ENCODE measurements at regions not wholly inside any gene's neighbourhood (a gene's known extent, or its start where the extent isn't known, plus 50 kb on each side); places are given as distances from the start of the nearest gene placed in this dataset.

DNA sequence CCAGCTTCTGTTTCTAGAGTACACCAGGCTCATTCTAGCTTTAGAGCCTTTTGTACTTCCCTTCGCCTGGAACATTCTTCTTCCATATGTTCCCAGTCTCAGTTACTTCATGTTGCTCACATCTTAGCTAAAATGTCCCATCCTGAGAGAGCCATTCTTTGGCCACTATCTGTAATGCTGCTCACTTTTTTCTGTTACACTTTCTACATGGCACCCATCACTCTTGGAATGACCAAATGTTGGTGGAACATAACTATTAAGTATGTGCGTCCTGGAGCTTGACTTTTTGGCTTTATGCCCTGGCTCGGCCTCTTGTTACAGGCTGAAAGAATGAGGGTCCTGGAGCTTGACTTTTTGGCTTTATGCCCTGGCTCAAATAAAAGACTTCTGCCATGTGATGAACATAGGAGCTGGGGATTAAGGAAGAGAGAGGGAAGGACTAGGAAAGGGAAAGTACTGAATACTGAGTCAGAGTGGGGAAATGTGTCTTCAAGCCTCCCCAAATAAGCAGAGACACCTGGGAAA, 442.9 kb upstream of the ATP2B1 start:
- Histone ChIP-seq H2AFZ (ENCODE audit: low read length) (no peak overlapping the region), H3K9me2 (replicated peaks; ENCODE audit: insufficient read depth, low read length) (no peaks in the 10 kb centered on the region), H4K20me1 (ENCODE audit: insufficient read depth, low read length) (no peaks in the 10 kb centered on the region), H3K4me3 (ENCODE audit: low read length) (no peak overlapping the region), H3K27ac (ENCODE audit: low read length) (no peak overlapping the region), H3K4me2 (ENCODE audit: low read depth, low read length) (no peak overlapping the region), H3F3A (ENCODE audit: insufficient read depth, low read length) (no peaks in the 10 kb centered on the region), H3K79me2 (ENCODE audit: low read length) (no peaks in the 10 kb centered on the region), H3K4me1 (ENCODE audit: low read length) (no peaks in the 10 kb centered on the region), H3K9ac (ENCODE audit: low read length) (no peak overlapping the region), H3K27me3 (replicated peaks; ENCODE audit: insufficient read depth, low read length) (no peaks in the 10 kb centered on the region), H3K9me3 (replicated peaks; ENCODE audit: insufficient read depth, low read length) (no peaks in the 10 kb centered on the region), H3K36me3 (replicated peaks; ENCODE audit: insufficient read depth, low read length) (no peaks in the 10 kb centered on the region)
- no peak for TF ChIP-seq EZH2 (optimal IDR thresholded peaks at IDR 0.05; ENCODE audit: low read depth, low read length)
- no peak for TF ChIP-seq CTCF (IDR thresholded peaks at IDR 0.05; ENCODE audit: low read length)
- TF ChIP-seq EZH2phosphoT487 (IDR thresholded peaks at IDR 0.05; ENCODE audit: low read length): no peak
- DNase-seq: no peak

- DNase-seq: no peak
- H3K36me3 ChIP-seq (replicated peaks; ENCODE audit: insufficient read depth, low read length): no peaks in the 10 kb centered on the region
- H3K27me3 ChIP-seq (replicated peaks; ENCODE audit: insufficient read depth, low read length): no peaks in the 10 kb centered on the region
- H3K4me1 ChIP-seq (ENCODE audit: low read length): no peaks in the 10 kb centered on the region
- no peaks in the 10 kb centered on the region for H4K20me1 ChIP-seq (ENCODE audit: insufficient read depth, low read length)
- TF ChIP-seq EZH2 (optimal IDR thresholded peaks at IDR 0.05; ENCODE audit: low read depth, low read length) (no peak), CTCF (IDR thresholded peaks at IDR 0.05; ENCODE audit: low read length) (no peak), EZH2phosphoT487 (IDR thresholded peaks at IDR 0.05; ENCODE audit: low read length) (no peak)
- no peak overlapping the region for H3K27ac ChIP-seq (ENCODE audit: low read length)
- no peaks in the 10 kb centered on the region for H3F3A ChIP-seq (ENCODE audit: insufficient read depth, low read length)
- H3K79me2 ChIP-seq (ENCODE audit: low read length): no peaks in the 10 kb centered on the region
- no peak overlapping the region for H3K9ac ChIP-seq (ENCODE audit: low read length)
- no peak overlapping the region for H2AFZ ChIP-seq (ENCODE audit: low read length)
- no peak overlapping the region for H3K4me2 ChIP-seq (ENCODE audit: low read depth, low read length)
- no peaks in the 10 kb centered on the region for H3K9me3 ChIP-seq (replicated peaks; ENCODE audit: insufficient read depth, low read length)
- no peaks in the 10 kb centered on the region for H3K9me2 ChIP-seq (replicated peaks; ENCODE audit: insufficient read depth, low read length)
- H3K4me3 ChIP-seq (ENCODE audit: low read length): no peak overlapping the region
Measured at GRCh38 chr12:90149453-90149852, 440.8 kb upstream of the ATP2B1 start.

GRCh38 chr12:90129366-90130030, 420.9 kb upstream of the ATP2B1 start:
- no peaks in the 10 kb centered on the region for H3K9me2 ChIP-seq (replicated peaks; ENCODE audit: insufficient read depth, low read length)
- H3K27me3 ChIP-seq (replicated peaks; ENCODE audit: insufficient read depth, low read length): no peaks in the 10 kb centered on the region
- DNase-seq: no peak
- no peak overlapping the region for H3K4me3 ChIP-seq (ENCODE audit: low read length)
- no peaks in the 10 kb centered on the region for H3K9me3 ChIP-seq (replicated peaks; ENCODE audit: insufficient read depth, low read length)
- H3K4me1 ChIP-seq (ENCODE audit: low read length): no peaks in the 10 kb centered on the region; the same call in 1 of the 2 replicates
- H2AFZ ChIP-seq (ENCODE audit: low read length): no peak overlapping the region
- H4K20me1 ChIP-seq (ENCODE audit: insufficient read depth, low read length): no peaks in the 10 kb centered on the region
- H3K79me2 ChIP-seq (ENCODE audit: low read length): no peaks in the 10 kb centered on the region
- no peak overlapping the region for H3K27ac ChIP-seq (ENCODE audit: low read length)
- no peak for TF ChIP-seq CTCF (IDR thresholded peaks at IDR 0.05; ENCODE audit: low read length)
- TF ChIP-seq EZH2 (optimal IDR thresholded peaks at IDR 0.05; ENCODE audit: low read depth, low read length): no peak
- no peak for TF ChIP-seq EZH2phosphoT487 (IDR thresholded peaks at IDR 0.05; ENCODE audit: low read length)
- no peaks in the 10 kb centered on the region for H3K36me3 ChIP-seq (replicated peaks; ENCODE audit: insufficient read depth, low read length)
- no peaks in the 10 kb centered on the region; the same call in 1 of the 2 replicates for H3F3A ChIP-seq (ENCODE audit: insufficient read depth, low read length)
- no peak overlapping the region for H3K9ac ChIP-seq (ENCODE audit: low read length)
- H3K4me2 ChIP-seq (ENCODE audit: low read depth, low read length): no peak overlapping the region
